LoVo (cell line): ENCODE measurements at regions not wholly inside any gene's neighbourhood (a gene's known extent, or its start where the extent isn't known, plus 50 kb on each side); places are given as distances from the start of the nearest gene placed in this dataset.

Experiments
- DNase-seq: peaks from one replicate; pipeline ENCODE4 v3.0.0-alpha.2; 2016; ENCODE audit warnings: low spot score

DNA sequence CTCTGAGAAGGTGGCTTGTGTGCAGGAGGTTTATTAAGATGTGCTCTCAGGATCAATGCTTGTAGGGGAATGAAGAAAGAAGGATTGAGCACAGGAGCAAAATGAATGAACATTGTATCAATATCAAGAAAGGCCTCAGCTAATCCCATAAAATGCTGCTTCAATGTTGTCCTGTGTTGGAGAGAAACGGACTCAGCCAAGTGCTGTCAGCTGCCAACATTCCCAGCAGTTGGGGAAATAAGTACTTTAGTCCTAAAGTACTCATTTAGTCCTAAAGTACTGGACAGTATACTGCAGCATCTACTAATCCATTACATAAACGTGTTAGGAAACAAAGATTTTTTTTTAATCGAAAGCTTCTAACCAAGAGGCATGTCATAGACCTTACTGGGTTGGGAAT is 255.9 kb downstream of the SEC23A start:
- DNase-seq: no peak

GRCh38 chr14:38839694-38840365 is 263.2 kb downstream of the SEC23A start:
- no peak for DNase-seq

- DNase-seq: no peak
Observed at GRCh38 chr14:38838979-38839323, 264.1 kb downstream of the SEC23A start.

- no peak for DNase-seq
Observed at GRCh38 chr14:38838049-38838978, 264.7 kb downstream of the SEC23A start.

GRCh38 chr14:38837343-38838048 is 265.5 kb downstream of the SEC23A start:
- no peak for DNase-seq

DNA sequence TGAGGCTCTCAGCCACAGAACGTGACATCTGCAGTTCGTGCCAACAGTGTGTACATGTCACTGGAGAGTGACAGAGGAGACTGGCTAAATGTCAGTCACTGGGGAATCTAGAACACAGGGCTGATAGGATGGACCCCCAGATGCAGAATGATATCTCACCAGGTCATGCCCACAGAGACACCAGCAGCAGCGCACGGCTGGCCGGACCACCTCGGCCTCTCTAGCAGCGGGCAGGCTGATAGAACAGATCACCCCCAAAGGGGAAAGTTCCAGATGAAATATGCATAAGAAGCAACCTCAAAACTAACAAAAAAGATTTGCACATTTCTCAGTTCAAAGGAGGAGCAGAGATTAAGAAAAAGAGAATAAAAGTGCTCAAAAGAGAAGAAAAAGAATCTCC is 266.5 kb downstream of the SEC23A start:
- no peak for DNase-seq

DNA sequence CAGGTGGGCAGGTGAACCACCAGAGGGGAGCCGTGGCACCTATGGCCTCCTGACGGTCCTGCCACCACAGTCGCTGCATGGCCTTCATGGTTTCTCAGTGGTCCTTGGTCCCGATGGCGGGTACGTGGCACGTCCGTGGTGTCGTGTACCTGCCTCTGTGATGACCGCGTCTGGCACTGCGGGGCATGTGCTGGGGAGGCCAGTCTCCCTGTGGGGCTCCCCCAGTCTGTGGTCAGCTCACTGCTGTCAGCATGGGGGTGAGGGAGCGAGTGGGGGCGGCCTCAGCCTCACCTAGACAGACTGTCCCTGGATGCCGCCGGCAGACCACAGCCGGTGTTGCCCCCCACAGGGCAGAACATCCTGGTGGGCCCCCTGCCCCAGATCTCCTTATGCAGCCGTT is 267.2 kb downstream of the SEC23A start:
- DNase-seq: no peak

GRCh38 chr14:38828183-38828827 is 274.7 kb downstream of the SEC23A start:
- no peak for DNase-seq

DNA sequence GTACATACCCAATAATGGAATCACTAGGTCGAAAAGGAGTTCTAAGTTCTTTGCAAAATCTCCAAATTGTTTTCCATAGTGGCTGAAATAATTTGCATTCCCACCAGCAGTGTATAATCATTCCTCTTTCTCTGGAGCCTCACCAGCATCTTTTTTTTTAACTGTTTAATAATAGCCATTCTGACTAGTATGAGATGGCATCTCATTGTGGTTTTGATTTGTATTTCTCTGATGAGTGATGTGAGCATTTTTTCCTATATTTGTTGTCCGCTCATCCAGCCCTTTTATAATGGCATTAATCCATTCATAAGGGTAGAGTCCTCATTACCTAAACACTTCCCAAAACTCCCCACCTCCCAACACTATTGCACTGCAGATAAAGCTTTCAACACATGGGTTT is 278.3 kb downstream of the SEC23A start:
- no peak for DNase-seq

DNA sequence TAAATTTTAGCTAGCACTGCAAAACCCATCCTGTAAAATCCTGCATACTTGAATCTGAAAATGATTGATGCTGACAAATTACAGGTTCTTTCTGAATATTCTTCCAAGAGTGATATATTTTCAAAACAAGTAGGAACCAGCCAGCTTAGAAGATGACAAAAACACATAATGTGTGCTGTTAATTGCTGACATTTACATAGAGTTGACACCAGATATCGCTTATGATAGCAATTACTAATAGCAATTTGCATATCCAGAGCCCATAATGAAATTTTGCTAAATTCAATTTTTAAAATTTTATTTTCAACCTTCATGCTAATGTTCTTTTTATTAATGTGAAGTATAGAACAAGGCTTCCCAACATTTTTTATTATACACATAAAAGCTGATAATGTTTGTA is 284.5 kb downstream of the SEC23A start:
- no peak for DNase-seq

GRCh38 chr14:38808734-38809455 is 294.1 kb downstream of the SEC23A start:
- no peak for DNase-seq

- no peak for DNase-seq
Observed at GRCh38 chr14:38799671-38800070, 303.4 kb downstream of the SEC23A start.

DNA sequence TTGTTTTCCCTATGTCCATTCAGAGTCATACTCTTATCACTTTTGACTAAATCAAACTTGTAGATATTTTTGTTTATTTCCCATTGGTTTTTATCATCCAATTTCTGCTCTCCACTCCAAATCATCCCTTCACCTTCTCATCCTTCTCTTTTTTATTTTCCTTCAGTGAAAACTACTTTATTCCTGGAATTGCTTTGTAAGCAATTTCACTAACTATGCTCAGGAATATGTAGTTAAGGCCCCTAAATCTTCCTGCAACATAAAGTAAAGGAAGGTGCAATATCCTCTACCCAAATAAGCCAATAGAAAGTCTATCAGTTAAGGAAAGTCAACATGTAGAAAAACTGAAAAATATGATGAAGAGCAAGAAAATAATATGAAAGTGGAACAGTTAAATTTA is 308.4 kb downstream of the SEC23A start:
- no peak for DNase-seq

- no peak for DNase-seq
Observed at GRCh38 chr14:38791862-38792261, 311.2 kb downstream of the SEC23A start.

DNA sequence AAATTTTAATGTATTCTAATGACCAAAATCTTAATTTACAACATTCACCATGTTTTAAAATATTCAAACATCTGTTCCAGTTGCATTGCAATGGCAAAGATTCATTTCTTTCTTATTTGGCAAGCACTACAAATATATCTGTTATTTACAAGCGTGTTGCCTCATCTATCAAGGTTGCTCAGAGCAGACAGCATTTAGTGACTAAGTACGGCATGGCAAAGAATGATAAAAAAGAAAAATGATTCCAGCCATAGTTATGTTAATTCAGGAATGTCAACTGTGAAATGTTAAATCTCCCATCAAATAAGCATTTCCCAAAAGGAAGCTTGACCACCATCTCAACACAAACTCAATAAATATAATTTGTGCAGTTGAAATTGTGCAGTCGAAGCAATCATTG is 312.1 kb downstream of the SEC23A start:
- no peak for DNase-seq

GRCh38 chr14:38789805-38790204 is 313.2 kb downstream of the SEC23A start:
- DNase-seq: no peak

DNA sequence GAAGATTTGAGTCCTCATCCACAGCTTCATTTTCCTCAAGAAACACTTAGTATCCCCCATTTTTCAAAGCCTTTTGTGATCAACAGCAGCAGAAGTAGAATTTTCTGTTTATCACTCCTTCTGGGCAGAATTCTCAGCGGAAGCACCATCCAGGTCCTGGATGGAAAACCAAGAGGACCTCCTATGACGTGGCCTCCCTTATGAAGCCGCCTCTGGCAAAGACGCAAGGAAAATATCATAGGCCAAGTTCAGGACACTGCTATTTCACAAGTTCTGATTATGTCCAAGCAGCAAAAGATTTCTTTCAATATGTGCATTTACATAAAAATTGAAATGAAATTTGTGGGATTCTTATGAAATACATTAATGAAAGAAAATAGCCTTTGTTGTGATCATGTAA is 315.0 kb downstream of the SEC23A start:
- no peak for DNase-seq

GRCh38 chr14:38786921-38787320 is 316.1 kb downstream of the SEC23A start:
- DNase-seq: no peak

GRCh38 chr14:38777401-38777800 is 325.6 kb downstream of the SEC23A start:
- DNase-seq: no peak

DNA sequence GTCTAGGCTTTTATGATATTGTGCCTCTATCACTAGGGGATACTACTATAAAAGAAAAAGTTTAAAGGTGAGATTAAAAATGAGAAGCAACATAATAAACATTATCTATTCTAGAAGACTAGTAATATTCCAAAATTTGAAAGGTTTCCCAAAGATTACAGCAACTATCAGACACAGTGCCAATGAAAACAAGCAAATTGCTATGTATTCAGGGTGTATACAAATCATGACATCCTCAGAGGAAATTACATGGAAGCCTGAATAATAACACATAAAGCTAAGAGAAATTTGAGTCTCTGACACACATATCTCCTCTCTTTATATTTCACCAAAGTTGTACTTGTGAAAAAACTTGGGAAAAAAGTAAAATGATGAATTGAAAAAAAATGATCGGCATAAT is 327.0 kb downstream of the SEC23A start:
- no peak for DNase-seq

- no peak for DNase-seq
Observed at GRCh38 chr14:38774162-38774561, 328.9 kb downstream of the SEC23A start.

DNA sequence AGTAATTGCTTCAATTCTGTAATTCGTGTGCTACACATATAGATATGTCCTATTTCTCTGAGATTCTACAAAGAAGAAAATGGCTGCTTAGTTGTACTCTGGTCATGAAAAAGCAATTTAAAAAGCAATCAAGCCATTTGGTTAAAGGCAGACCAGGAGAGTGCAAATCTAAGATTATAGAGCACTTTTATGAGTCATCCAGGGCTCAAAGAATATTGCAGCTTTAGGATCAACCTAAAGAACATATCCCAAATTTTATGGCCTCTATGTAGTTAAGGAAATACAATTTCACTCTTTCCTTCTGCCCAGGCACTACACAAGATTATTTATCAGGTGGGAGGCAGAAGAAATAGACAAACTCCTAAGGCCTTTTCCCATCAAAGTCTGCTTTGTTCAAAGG is 332.8 kb downstream of the SEC23A start:
- no peak for DNase-seq
